IMR-90 (cell line): ENCODE measurements at regions not wholly inside any gene's neighbourhood (a gene's known extent, or its start where the extent isn't known, plus 50 kb on each side); places are given as distances from the start of the nearest gene placed in this dataset.

Experiments used
- ATAC-seq: fragments of 200-7000 bp; cut with Tn5 transposase; 2 replicates; pipeline ENCODE4 v1.9.1; 2020; ENCODE audit warnings: low read depth, mild to moderate bottlenecking, moderate library complexity
- BruUV-seq: library from RNA; stranded (reverse); fragments of 400-500 nt; replicated peaks from 2 replicates; lab custom pipeline; 2021; lab: Mats Ljungman, UMichigan
- CTCF ChIA-PET: fragments of 300-600 bp; formaldehyde crosslinking; extraction: SDS; loops from one replicate; lab custom pipeline; 2021; ENCODE audit warnings: antibody characterized with exemption; lab: Yijun Ruan, JAX
- POLR2A ChIA-PET: fragments of 300-600 bp; sonication (Branson Sonifier 250); formaldehyde crosslinking; loops from one replicate; lab custom pipeline; 2022; ENCODE audit warnings: antibody characterized with exemption; ENCODE audit not compliant: unreplicated experiment; lab: Charles Lee
- DNase-seq: peaks from one replicate; pipeline ENCODE4 v3.0.0; 2013
- H2AFZ ChIP-seq: replicated peaks from 2 replicates; pipeline ENCODE3; 2013; ENCODE audit warnings: low read length, mild to moderate bottlenecking; ENCODE audit not compliant: poor library complexity
- H2AK5ac ChIP-seq: 2 replicates; pipeline ENCODE4 v1.6.1; 2013; ENCODE audit warnings: low read depth, low read length, inconsistent platforms
- H2AK9ac ChIP-seq: replicated peaks from 2 replicates; pipeline ENCODE3; 2013; ENCODE audit warnings: mild to moderate bottlenecking, low read depth, low read length, moderate library complexity; ENCODE audit not compliant: poor library complexity
- H2BK120ac ChIP-seq: 2 replicates; pipeline ENCODE4 v1.6.1; 2013; ENCODE audit warnings: low read depth, low read length, inconsistent platforms
- H2BK15ac ChIP-seq: 3 replicates; pipeline ENCODE4 v1.6.1; 2013; ENCODE audit warnings: low read depth, low read length, inconsistent platforms
- H2BK20ac ChIP-seq: 2 replicates; pipeline ENCODE4 v1.6.1; 2013; ENCODE audit warnings: low read depth, mild to moderate bottlenecking, inconsistent platforms, low read length, moderate library complexity
- H2BK5ac ChIP-seq: 2 replicates; pipeline ENCODE4 v1.6.1; 2013; ENCODE audit warnings: mild to moderate bottlenecking, low read depth, low read length, inconsistent platforms; ENCODE audit not compliant: poor library complexity, severe bottlenecking
- H3K14ac ChIP-seq: replicated peaks from 2 replicates; pipeline ENCODE4 v1.6.1; 2013; ENCODE audit warnings: low read depth, low read length, inconsistent platforms
- H3K18ac ChIP-seq: 2 replicates; pipeline ENCODE4 v1.6.1; 2013; ENCODE audit warnings: low read depth, low read length, control low read depth
- H3K23ac ChIP-seq: 2 replicates; pipeline ENCODE4 v1.6.1; 2013; ENCODE audit warnings: low read depth, low read length, inconsistent platforms
- H3K27ac ChIP-seq: 2 replicates; pipeline ENCODE4 v1.5.1; 2013; ENCODE audit warnings: mild to moderate bottlenecking, control low read depth, low read length; ENCODE audit not compliant: insufficient read depth
- H3K27me3 ChIP-seq: 2 replicates; pipeline ENCODE4 v1.6.1; 2013; ENCODE audit warnings: low read length; ENCODE audit not compliant: control insufficient read depth, insufficient read depth
- H3K36me3 ChIP-seq: 2 replicates; pipeline ENCODE4 v1.6.1; 2013; ENCODE audit warnings: low read length, mixed read lengths; ENCODE audit not compliant: control insufficient read depth, insufficient read depth
- H3K4ac ChIP-seq: 2 replicates; pipeline ENCODE4 v1.6.1; 2013; ENCODE audit warnings: low read depth, low read length, inconsistent platforms
- H3K4me1 ChIP-seq: 2 replicates; pipeline ENCODE4 v1.6.1; 2013; ENCODE audit warnings: low read length, mixed read lengths; ENCODE audit not compliant: control insufficient read depth, insufficient read depth
- H3K4me2 ChIP-seq: 2 replicates; pipeline ENCODE4 v1.6.1; 2013; ENCODE audit warnings: low read depth, mild to moderate bottlenecking, control low read depth, low read length, moderate library complexity
- H3K4me3 ChIP-seq: 2 replicates; pipeline ENCODE4 v1.5.1; 2013; ENCODE audit warnings: low read depth, mild to moderate bottlenecking, control low read depth, low read length, moderate library complexity; ENCODE audit not compliant: insufficient read depth
- H3K56ac ChIP-seq: 2 replicates; pipeline ENCODE4 v1.6.1; 2013; ENCODE audit warnings: low read length, inconsistent platforms; ENCODE audit not compliant: insufficient read depth; ENCODE audit errors: extremely low read depth
- H3K79me1 ChIP-seq, 2 experiments: 2 replicates each; pipeline ENCODE4 v1.6.1; 2013; ENCODE audit warnings: low read length in 2 of 2, inconsistent platforms in 1 of 2, low read depth in 1 of 2
- H3K9ac ChIP-seq: 2 replicates; pipeline ENCODE4 v1.6.1; 2013; ENCODE audit warnings: low read depth, low read length, control low read depth
- H3K9me1 ChIP-seq: 2 replicates; pipeline ENCODE4 v1.6.1; 2013; ENCODE audit warnings: low read length, inconsistent platforms; ENCODE audit not compliant: insufficient read depth
- H3K9me3 ChIP-seq: 2 replicates; pipeline ENCODE4 v1.6.1; 2013; ENCODE audit warnings: low read length; ENCODE audit not compliant: control insufficient read depth, insufficient read depth
- H4K20me1 ChIP-seq: 2 replicates; pipeline ENCODE4 v1.6.1; 2013; ENCODE audit warnings: low read length, inconsistent platforms; ENCODE audit not compliant: insufficient read depth
- H4K5ac ChIP-seq: 2 replicates; pipeline ENCODE4 v1.6.1; 2013; ENCODE audit warnings: mild to moderate bottlenecking, low read depth, low read length, control low read depth
- H4K8ac ChIP-seq, 2 experiments: 2 replicates each; pipeline ENCODE4 v1.6.1; 2013; ENCODE audit warnings: low read depth in 2 of 2, low read length in 2 of 2, control low read depth in 1 of 2, inconsistent platforms in 1 of 2
- H4K91ac ChIP-seq: 2 replicates; pipeline ENCODE4 v1.6.1; 2013; ENCODE audit warnings: low read depth, low read length, inconsistent platforms; ENCODE audit not compliant: insufficient read depth
- BHLHE40 ChIP-seq: fragments of 150-350 bp; IDR thresholded peaks from 2 replicates; pipeline ENCODE4 v1.6.1; 2016; ENCODE audit warnings: mild to moderate bottlenecking, low read depth, low read length
- CEBPB ChIP-seq: IDR thresholded peaks from 2 replicates; pipeline ENCODE4 v1.6.1; 2012; ENCODE audit warnings: low read depth, low read length, improper control_type of control experiment
- ELK1 ChIP-seq: fragments of 150-350 bp; IDR thresholded peaks from 2 replicates; pipeline ENCODE4 v1.6.1; 2016; ENCODE audit warnings: low read depth, mild to moderate bottlenecking, low read length, moderate library complexity, borderline replicate concordance
- FOS ChIP-seq: fragments of 150-350 bp; IDR thresholded peaks from 2 replicates; pipeline ENCODE4 v1.6.1; 2016; ENCODE audit warnings: low read depth, low read length
- MAZ ChIP-seq: IDR thresholded peaks from 2 replicates; pipeline ENCODE4 v1.6.1; 2012; ENCODE audit warnings: low read depth, mild to moderate bottlenecking, low read length, improper control_type of control experiment, moderate library complexity, borderline replicate concordance
- MXI1 ChIP-seq: IDR thresholded peaks from 2 replicates; pipeline ENCODE4 v1.6.1; 2012; ENCODE audit warnings: low read depth, mild to moderate bottlenecking, low read length, moderate library complexity, borderline replicate concordance
- POLR2A ChIP-seq: IDR thresholded peaks from 2 replicates; pipeline ENCODE4 v1.6.1; 2012; ENCODE audit warnings: mild to moderate bottlenecking, low read depth, low read length
- RFX5 ChIP-seq: IDR thresholded peaks from 2 replicates; pipeline ENCODE4 v1.8.0; 2012; ENCODE audit warnings: low read depth, mild to moderate bottlenecking, low read length, moderate library complexity
- WGBS, 2 experiments: methylation state at CpG; one replicate each; pipeline versions ENCODE4 v1.1.5 to v1.1.7; 2013; ENCODE audit warnings: missing lambda C conversion rate in 2 of 2; ENCODE audit not compliant: insufficient read length in 1 of 2; ENCODE audit errors: extremely low coverage in 2 of 2; 5-methylcytosine and 5-hydroxymethylcytosine counted together
- dilution Hi-C: fragments of 300-500 bp; cut with HindIII; formaldehyde crosslinking; loops from one replicate; pipeline ENCODE4 v1.14.3; 2018; ENCODE audit warnings: low sequenced_read_pairs; ENCODE audit not compliant: unreplicated experiment
- in situ Hi-C: fragments of 300-500 bp; cut with MboI; formaldehyde crosslinking; loops from 3 replicates; pipeline ENCODE4 v1.14.3; 2019; ENCODE audit warnings: low sequenced_read_pairs, inconsistent platforms, mixed read lengths
- intact Hi-C: fragments of 100-400 bp; cut with micrococcal nuclease; formaldehyde crosslinking; loops from 2 replicates; pipeline ENCODE4 v1.10.0; 2022
- TF ChIP-seq, protein P1 (sequence below): conservative IDR thresholded peaks from 2 replicates; pipeline ENCODE4 v1.5.1; 2012; ENCODE audit warnings: mild to moderate bottlenecking, low read depth, low read length, improper control_type of control experiment

- Histone ChIP-seq H3K14ac (peak overlapping the region; percentile 54), H3K4me2 (0 out of 2 replicates have a peak overlapping the region, but pooled peaks have one; percentile 9), H4K5ac (peak overlapping the region; percentile 62; the same call in 1 of the 2 replicates), H3K56ac (no peak overlapping the region), H3K4me3 (no peak overlapping the region), H3K9me1 (peaks cover 16% of the 10 kb centered on the region), H2BK5ac (peak overlapping the region; percentile 46), H3K27me3 (no peaks in the 10 kb centered on the region), H3K27ac (peak overlapping the region; percentile 43; the same call in 1 of the 2 replicates), H2AK9ac (no peak overlapping the region), H4K20me1 (no peaks in the 10 kb centered on the region), H2BK15ac (peak overlapping the region; percentile 59), H3K9me3 (no peaks in the 10 kb centered on the region), H2BK120ac (peak overlapping the region; percentile 60), H3K9ac (no peak overlapping the region), H3K23ac (peak overlapping the region; percentile 5; the same call in 1 of the 2 replicates), H3K79me1 (no peaks in the 10 kb centered on the region), H2AFZ (no peak overlapping the region), H3K4me1 (peaks cover 21% of the 10 kb centered on the region), H3K4ac (peak overlapping the region; percentile 74), H3K18ac (peak overlapping the region; percentile 62), H2AK5ac (peak overlapping the region; percentile 97), H4K91ac (peak overlapping the region; percentile 63), H2BK20ac (peak overlapping the region; percentile 14), H4K8ac (peak overlapping the region; percentile 16 to 38; a peak in 2 of 4 replicates), H3K36me3 (no peaks in the 10 kb centered on the region)
- dilution Hi-C loops, result no loop called here
- 53% methylated on average over 10 of the region's 14 CpGs; no CpG with 5 or more reads in 1 of the 2 experiments for WGBS, 2 experiments
- ChIA-PET CTCF (no interaction called here), POLR2A (no interaction called here)
- peak; percentile 70 for DNase-seq
- BruUV-seq, result no TSS peak
- peak; percentile 16 for ATAC-seq
- in situ Hi-C loops, result no loop called here
- TF ChIP-seq CEBPB (peak; percentile 10), MAZ (no peak), RFX5 (no peak), MXI1 (no peak), ELK1 (no peak), FOS (0 out of 2 replicates have a peak, but pooled peaks have one; percentile 12), BHLHE40 (0 out of 2 replicates have a peak, but pooled peaks have one; percentile 10), POLR2A (no peak)
- TF ChIP-seq, protein P1, sequence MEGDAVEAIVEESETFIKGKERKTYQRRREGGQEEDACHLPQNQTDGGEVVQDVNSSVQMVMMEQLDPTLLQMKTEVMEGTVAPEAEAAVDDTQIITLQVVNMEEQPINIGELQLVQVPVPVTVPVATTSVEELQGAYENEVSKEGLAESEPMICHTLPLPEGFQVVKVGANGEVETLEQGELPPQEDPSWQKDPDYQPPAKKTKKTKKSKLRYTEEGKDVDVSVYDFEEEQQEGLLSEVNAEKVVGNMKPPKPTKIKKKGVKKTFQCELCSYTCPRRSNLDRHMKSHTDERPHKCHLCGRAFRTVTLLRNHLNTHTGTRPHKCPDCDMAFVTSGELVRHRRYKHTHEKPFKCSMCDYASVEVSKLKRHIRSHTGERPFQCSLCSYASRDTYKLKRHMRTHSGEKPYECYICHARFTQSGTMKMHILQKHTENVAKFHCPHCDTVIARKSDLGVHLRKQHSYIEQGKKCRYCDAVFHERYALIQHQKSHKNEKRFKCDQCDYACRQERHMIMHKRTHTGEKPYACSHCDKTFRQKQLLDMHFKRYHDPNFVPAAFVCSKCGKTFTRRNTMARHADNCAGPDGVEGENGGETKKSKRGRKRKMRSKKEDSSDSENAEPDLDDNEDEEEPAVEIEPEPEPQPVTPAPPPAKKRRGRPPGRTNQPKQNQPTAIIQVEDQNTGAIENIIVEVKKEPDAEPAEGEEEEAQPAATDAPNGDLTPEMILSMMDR, result no peak
- intact Hi-C loops, result no loop called here
Measured at GRCh38 chr1:234921266-234922062, 207.2 kb downstream of the TOMM20 start.
